Ishikawa (cell line): ENCODE measurements at regions not wholly inside any gene's neighbourhood (a gene's known extent, or its start where the extent isn't known, plus 50 kb on each side); places are given as distances from the start of the nearest gene placed in this dataset.
A peak's percentile ranks its signal among the peaks of the same experiment; 100 is the strongest.

Experiments used
- CEBPB ChIP-seq: IDR thresholded peaks from 2 replicates; pipeline ENCODE4 v1.6.1; 2012
- CREB1 ChIP-seq: IDR thresholded peaks from 2 replicates; pipeline ENCODE4 v1.6.1; 2012; ENCODE audit warnings: low read depth
- EGR1 ChIP-seq: IDR thresholded peaks from 2 replicates; pipeline ENCODE4 v1.6.1; 2012
- EP300 ChIP-seq: IDR thresholded peaks from 2 replicates; pipeline ENCODE4 v1.6.1; 2012; ENCODE audit warnings: borderline replicate concordance
- FOXM1 ChIP-seq: IDR thresholded peaks from 2 replicates; pipeline ENCODE4 v1.6.1; 2012; ENCODE audit warnings: low read depth, borderline replicate concordance
- MAX ChIP-seq: IDR thresholded peaks from 2 replicates; pipeline ENCODE4 v1.6.1; 2012
- NFIC ChIP-seq: IDR thresholded peaks from 2 replicates; pipeline ENCODE4 v1.6.1; 2012
- RAD21 ChIP-seq: IDR thresholded peaks from 2 replicates; pipeline ENCODE4 v1.6.1; 2012; ENCODE audit warnings: low read depth
- REST ChIP-seq: IDR thresholded peaks from 2 replicates; pipeline ENCODE4 v1.6.1; 2012; ENCODE audit warnings: low read depth, mild to moderate bottlenecking
- TAF1 ChIP-seq: IDR thresholded peaks from 2 replicates; pipeline ENCODE4 v1.6.1; 2012; ENCODE audit warnings: low read depth, mild to moderate bottlenecking
- TCF12 ChIP-seq: IDR thresholded peaks from 2 replicates; pipeline ENCODE4 v1.6.1; 2012; ENCODE audit warnings: low read depth
- TEAD4 ChIP-seq: IDR thresholded peaks from 2 replicates; pipeline ENCODE4 v1.6.1; 2012
- USF1 ChIP-seq: IDR thresholded peaks from 2 replicates; pipeline ENCODE4 v1.6.1; 2012
- YY1 ChIP-seq: IDR thresholded peaks from 2 replicates; pipeline ENCODE4 v1.6.1; 2012; ENCODE audit warnings: low read depth
- ZBTB7A ChIP-seq: IDR thresholded peaks from 2 replicates; pipeline ENCODE4 v1.6.1; 2012; ENCODE audit warnings: low read depth

GRCh38 chr2:45280794-45281193, 271.5 kb upstream of the SIX2 start:
- TF ChIP-seq MAX = no peak
- no peak for TF ChIP-seq ZBTB7A
- TF ChIP-seq NFIC = no peak
- no peak for TF ChIP-seq USF1
- TF ChIP-seq EP300 = no peak
- TF ChIP-seq TAF1 = no peak
- no peak for TF ChIP-seq CREB1
- no peak for TF ChIP-seq CEBPB
- TF ChIP-seq TEAD4 = no peak
- no peak for TF ChIP-seq REST
- no peak for TF ChIP-seq EGR1
- TF ChIP-seq TCF12 = no peak
- TF ChIP-seq RAD21 = no peak
- no peak for TF ChIP-seq YY1
- TF ChIP-seq FOXM1 = no peak

- TF ChIP-seq ZBTB7A (no peak), TCF12 (no peak), RAD21 (no peak), NFIC (no peak), FOXM1 (no peak), REST (no peak), TAF1 (no peak), CREB1 (no peak), USF1 (no peak), EP300 (no peak), CEBPB (no peak), MAX (no peak), EGR1 (no peak), TEAD4 (no peak), YY1 (no peak)
Measured at GRCh38 chr2:45279356-45279755, 270.1 kb upstream of the SIX2 start.

GRCh38 chr2:45278365-45279078, 269.3 kb upstream of the SIX2 start:
- TF ChIP-seq TEAD4 (no peak), EP300 (no peak), MAX (no peak)

- TF ChIP-seq TEAD4 (0 out of 2 replicates have a peak, but pooled peaks have one; percentile 32), NFIC (0 out of 2 replicates have a peak, but pooled peaks have one; percentile 30), TCF12 (no peak)
Measured at GRCh38 chr2:45276914-45277313, 267.7 kb upstream of the SIX2 start.

GRCh38 chr2:45275806-45276205, 266.6 kb upstream of the SIX2 start:
- TF ChIP-seq EP300 = peak; percentile 58; the same call in 1 of the 2 replicates
- TF ChIP-seq MAX = peak; percentile 25; the same call in 1 of the 2 replicates
- peak; percentile 39; the same call in 1 of the 2 replicates for TF ChIP-seq TCF12
- no peak for TF ChIP-seq CREB1
- no peak for TF ChIP-seq ZBTB7A
- TF ChIP-seq TAF1 = no peak
- TF ChIP-seq TEAD4 = peak; percentile 76
